HEK293T (cell line): ENCODE measurements at regions not wholly inside any gene's neighbourhood (a gene's known extent, or its start where the extent isn't known, plus 50 kb on each side); places are given as distances from the start of the nearest gene placed in this dataset.

Experiments used
- CTCF ChIA-PET: fragments of 350-600 bp; formaldehyde crosslinking; extraction: SDS; loops from one replicate; lab custom pipeline; 2021; ENCODE audit warnings: antibody characterized with exemption, inconsistent platforms; lab: Yijun Ruan, JAX
- POLR2A ChIA-PET: fragments of 350-600 bp; formaldehyde crosslinking; extraction: SDS; loops from one replicate; lab custom pipeline; 2020; ENCODE audit warnings: antibody characterized with exemption, inconsistent platforms; lab: Yijun Ruan, JAX
- DNase-seq: peaks from one replicate; pipeline ENCODE4 v3.0.0; 2012; ENCODE audit warnings: mixed read lengths; ENCODE audit errors: extremely low spot score
- ARNT ChIP-seq: fragments of 450-650 bp; IDR thresholded peaks from 2 replicates; pipeline ENCODE4 v1.6.1; 2017; ENCODE audit warnings: mild to moderate bottlenecking
- BHLHE40 ChIP-seq: fragments of 450-650 bp; IDR thresholded peaks from 2 replicates; pipeline ENCODE4 v1.6.1; 2016; ENCODE audit warnings: mild to moderate bottlenecking, moderate library complexity, borderline replicate concordance
- CTBP1 ChIP-seq: fragments of 450-650 bp; IDR thresholded peaks from 2 replicates; pipeline ENCODE4 v1.6.1; 2016; ENCODE audit warnings: borderline replicate concordance
- ELF4 ChIP-seq: fragments of 450-650 bp; IDR thresholded peaks from 2 replicates; pipeline ENCODE4 v1.6.1; 2017; ENCODE audit warnings: antibody characterized with exemption
- FOXA1 ChIP-seq: fragments of 450-650 bp; IDR thresholded peaks from 2 replicates; pipeline ENCODE4 v1.6.1; 2016; ENCODE audit warnings: mild to moderate bottlenecking
- FOXK2 ChIP-seq: fragments of 450-650 bp; IDR thresholded peaks from 2 replicates; pipeline ENCODE4 v1.6.1; 2016; ENCODE audit warnings: mild to moderate bottlenecking
- FOXM1 ChIP-seq: fragments of 450-650 bp; IDR thresholded peaks from 2 replicates; pipeline ENCODE4 v1.6.1; 2017; ENCODE audit warnings: mild to moderate bottlenecking, borderline replicate concordance
- HDGF ChIP-seq: fragments of 450-650 bp; IDR thresholded peaks from 2 replicates; pipeline ENCODE4 v1.6.1; 2017; ENCODE audit warnings: antibody characterized with exemption, borderline replicate concordance
- L3MBTL2 ChIP-seq: fragments of 450-650 bp; conservative IDR thresholded peaks from 2 replicates; pipeline ENCODE4 v1.6.1; 2016; ENCODE audit warnings: mild to moderate bottlenecking
- LEF1 ChIP-seq: fragments of 450-650 bp; IDR thresholded peaks from 2 replicates; pipeline ENCODE4 v1.6.1; 2017; ENCODE audit warnings: mild to moderate bottlenecking, borderline replicate concordance
- NFRKB ChIP-seq: fragments of 450-650 bp; IDR thresholded peaks from 2 replicates; pipeline ENCODE4 v1.6.1; 2016; ENCODE audit warnings: mild to moderate bottlenecking, moderate library complexity
- PKNOX1 ChIP-seq: fragments of 450-650 bp; IDR thresholded peaks from 2 replicates; pipeline ENCODE4 v1.6.1; 2016
- SP1 ChIP-seq: fragments of 450-650 bp; IDR thresholded peaks from 2 replicates; pipeline ENCODE4 v1.6.1; 2017
- SUZ12 ChIP-seq: fragments of 450-650 bp; IDR thresholded peaks from 2 replicates; pipeline ENCODE4 v1.6.1; 2016; ENCODE audit warnings: mild to moderate bottlenecking
- TARDBP ChIP-seq: fragments of 450-650 bp; IDR thresholded peaks from 2 replicates; pipeline ENCODE4 v1.6.1; 2016
- ZNF384 ChIP-seq: fragments of 450-650 bp; IDR thresholded peaks from 2 replicates; pipeline ENCODE4 v1.6.1; 2016

- no peak for DNase-seq
- no peak for TF ChIP-seq FOXK2
- no peak for TF ChIP-seq SUZ12
- no peak for TF ChIP-seq L3MBTL2
- no peak for TF ChIP-seq SP1
- TF ChIP-seq ARNT, result no peak
- no peak for TF ChIP-seq FOXA1
- no peak for TF ChIP-seq HDGF
- TF ChIP-seq ELF4, result no peak
- TF ChIP-seq TARDBP, result no peak
- TF ChIP-seq FOXM1, result no peak
- no peak for TF ChIP-seq PKNOX1
- ChIA-PET CTCF (no interaction called here), POLR2A (no interaction called here)
Observed at GRCh38 chr3:191699546-191699945, 238.6 kb downstream of the PYDC2 start.

GRCh38 chr3:191702121-191702520 lies 241.2 kb downstream of the PYDC2 start:
- ChIA-PET POLR2A (no interaction called here), CTCF (no interaction called here)
- no peak for DNase-seq
- no peak for TF ChIP-seq LEF1
- TF ChIP-seq TARDBP, result no peak
- TF ChIP-seq CTBP1, result no peak
- TF ChIP-seq NFRKB, result no peak
- no peak for TF ChIP-seq SP1
- no peak for TF ChIP-seq HDGF
- no peak for TF ChIP-seq SUZ12
- no peak for TF ChIP-seq L3MBTL2
- no peak for TF ChIP-seq ARNT
- no peak for TF ChIP-seq BHLHE40
- TF ChIP-seq ZNF384, result no peak
- no peak for TF ChIP-seq FOXM1
- TF ChIP-seq ELF4, result no peak
- no peak for TF ChIP-seq FOXA1
- TF ChIP-seq FOXK2, result no peak

GRCh38 chr3:191707817-191708216 lies 246.9 kb downstream of the PYDC2 start:
- POLR2A ChIA-PET, result no interaction called here
- TF ChIP-seq HDGF, result no peak
- no peak for TF ChIP-seq FOXA1
- TF ChIP-seq FOXK2, result no peak
- no peak for TF ChIP-seq CTBP1
- TF ChIP-seq BHLHE40, result no peak
- TF ChIP-seq ARNT, result no peak
- TF ChIP-seq LEF1, result no peak
- no peak for TF ChIP-seq FOXM1
- no peak for TF ChIP-seq ELF4
- TF ChIP-seq SP1, result no peak
- no peak for TF ChIP-seq PKNOX1
- DNase-seq, result no peak
- CTCF ChIA-PET, result no interaction called here

- TF ChIP-seq SP1, result no peak
- no peak for TF ChIP-seq CTBP1
- no peak for TF ChIP-seq FOXA1
- no peak for TF ChIP-seq ELF4
- no peak for TF ChIP-seq PKNOX1
- no peak for TF ChIP-seq HDGF
- POLR2A ChIA-PET, result interaction anchor here (0.5 kb wide), 1 partner anchor 17 kb away, joined by 5 read pairs; no protein-coding TSS in a partner anchor
- CTCF ChIA-PET, result interaction anchor here (0.5 kb wide), 1 partner anchor 754 kb away, joined by 3 read pairs; no protein-coding TSS in a partner anchor
- DNase-seq, result no peak
Observed at GRCh38 chr3:191715585-191715984, 254.6 kb downstream of the PYDC2 start.

- POLR2A ChIA-PET, result no interaction called here
- DNase-seq, result no peak
- TF ChIP-seq BHLHE40 (no peak), NFRKB (no peak), CTBP1 (no peak), ELF4 (no peak), SP1 (no peak), L3MBTL2 (no peak)
- CTCF ChIA-PET, result no interaction called here
Observed at GRCh38 chr3:191721390-191721861, 260.5 kb downstream of the PYDC2 start.

GRCh38 chr3:191721990-191722389 lies 261.0 kb downstream of the PYDC2 start:
- ChIA-PET POLR2A (no interaction called here), CTCF (no interaction called here)
- TF ChIP-seq SP1 (no peak), LEF1 (no peak), BHLHE40 (no peak), SUZ12 (no peak), HDGF (no peak), ELF4 (no peak), CTBP1 (no peak), NFRKB (no peak), L3MBTL2 (no peak), FOXK2 (no peak), PKNOX1 (no peak)
- DNase-seq, result no peak
